ENCODE measurements at regions not wholly inside any gene's neighbourhood (a gene's known extent, or its start where the extent isn't known, plus 50 kb on each side); places are given as distances from the start of the nearest gene placed in this dataset.
"Not testable (repeated sequence)": the region's sequence is repeated elsewhere in the genome, so short reads cannot be mapped to it uniquely, and the experiment has no call there.

- TF ChIP-seq POLR2A (IDR thresholded peaks at IDR 0.05; ENCODE audit: borderline replicate concordance, extremely low read depth, insufficient read depth, insufficient read length); POLR2AphosphoS5 (IDR thresholded peaks at IDR 0.05; ENCODE audit: low read depth, low read length); CTCF (IDR thresholded peaks at IDR 0.05 in 2 of 3, conservative IDR thresholded peaks at IDR 0.05 in 1 of 3; ENCODE audit: borderline replicate concordance in 1 of 3, insufficient read depth in 1 of 3, low read depth in 2 of 3, low read length in 2 of 3); TCF7L2 (IDR thresholded peaks at IDR 0.05; ENCODE audit: borderline replicate concordance, extremely low read depth, insufficient read depth, insufficient read length); ZNF274 (IDR thresholded peaks at IDR 0.05; ENCODE audit: low read depth, low read length); RAD21 (IDR thresholded peaks at IDR 0.05; ENCODE audit: low read depth); EZH2 (IDR thresholded peaks at IDR 0.05); CBX3 (IDR thresholded peaks at IDR 0.05; ENCODE audit: low read depth): not testable (repeated sequence)
These were observed 247.9 kb upstream of the TP53TG3C start for GRCh38 chr16:32946041-32946560.

Measured in HCT116 (cell line).